Astrocyte (in vitro differentiated cells and primary cell): ENCODE measurements at regions not wholly inside any gene's neighbourhood (a gene's known extent, or its start where the extent isn't known, plus 50 kb on each side); places are given as distances from the start of the nearest gene placed in this dataset.

Experiments used
- DNase-seq: peaks from one replicate; pipeline ENCODE4 v3.0.0-alpha.2; 2010; ENCODE audit warnings: low read depth
- FAIRE-seq: peaks from 2 replicates; lab custom pipeline; 2011; peaks lifted over from hg19 to GRCh38; lab: Jason Lieb, UNC
- H2AFZ ChIP-seq: 2 replicates; pipeline ENCODE4 v1.6.0; 2012; ENCODE audit warnings: low read depth, low read length, inconsistent platforms
- H3K27ac ChIP-seq: 2 replicates; pipeline ENCODE4 v1.5.1; 2011; ENCODE audit warnings: low read depth, low read length, inconsistent platforms
- H3K27me3 ChIP-seq: 2 replicates; pipeline ENCODE4 v1.6.0; 2011; ENCODE audit warnings: low read length, inconsistent platforms; ENCODE audit not compliant: insufficient read depth
- H3K36me3 ChIP-seq: 2 replicates; pipeline ENCODE4 v1.5.1; 2011; ENCODE audit warnings: low read length, inconsistent platforms; ENCODE audit not compliant: insufficient read depth
- H3K4me1 ChIP-seq: 2 replicates; pipeline ENCODE4 v1.5.1; 2011; ENCODE audit warnings: low read length, inconsistent platforms; ENCODE audit not compliant: insufficient read depth
- H3K4me2 ChIP-seq: 2 replicates; pipeline ENCODE4 v1.6.0; 2012; ENCODE audit warnings: low read length, inconsistent platforms
- H3K4me3 ChIP-seq: 2 replicates; pipeline ENCODE4 v1.5.1; 2011; ENCODE audit warnings: low read depth, mild to moderate bottlenecking, low read length, inconsistent platforms; ENCODE audit not compliant: insufficient read depth
- H3K79me2 ChIP-seq: 2 replicates; pipeline ENCODE4 v1.6.0; 2012; ENCODE audit warnings: mild to moderate bottlenecking, low read length, inconsistent platforms; ENCODE audit not compliant: insufficient read depth
- H3K9ac ChIP-seq: 2 replicates; pipeline ENCODE4 v1.6.0; 2012; ENCODE audit warnings: mild to moderate bottlenecking, low read length, inconsistent platforms
- H3K9me3 ChIP-seq: 2 replicates; pipeline ENCODE4 v1.5.1; 2012; ENCODE audit warnings: low read depth, mild to moderate bottlenecking, low read length, inconsistent platforms; ENCODE audit not compliant: insufficient read depth
- H4K20me1 ChIP-seq: 2 replicates; pipeline ENCODE4 v1.6.0; 2012; ENCODE audit warnings: low read length, inconsistent platforms; ENCODE audit not compliant: insufficient read depth
- H3K27ac Mint-ChIP-seq: one replicate; pipeline ENCODE4 v1.8.0; 2021; ENCODE audit warnings: mild to moderate bottlenecking, mixed read lengths; ENCODE audit not compliant: unreplicated experiment
- H3K27me3 Mint-ChIP-seq: one replicate; pipeline ENCODE4 v1.8.0; 2021; ENCODE audit warnings: low read depth, mixed read lengths; ENCODE audit not compliant: unreplicated experiment
- H3K36me3 Mint-ChIP-seq: one replicate; pipeline ENCODE4 v1.8.0; 2021; ENCODE audit warnings: low read depth, mixed read lengths; ENCODE audit not compliant: unreplicated experiment
- H3K4me1 Mint-ChIP-seq: one replicate; pipeline ENCODE4 v1.8.0; 2021; ENCODE audit warnings: low read depth, mixed read lengths; ENCODE audit not compliant: unreplicated experiment
- H3K4me3 Mint-ChIP-seq: one replicate; pipeline ENCODE4 v1.8.0; 2021; ENCODE audit warnings: mild to moderate bottlenecking, moderate library complexity, mixed read lengths; ENCODE audit not compliant: unreplicated experiment
- H3K9me3 Mint-ChIP-seq: one replicate; pipeline ENCODE4 v1.8.0; 2021; ENCODE audit warnings: mild to moderate bottlenecking, mixed read lengths; ENCODE audit not compliant: unreplicated experiment
- EZH2 ChIP-seq: IDR thresholded peaks from 2 replicates; pipeline ENCODE4 v1.6.1; 2012; ENCODE audit warnings: mild to moderate bottlenecking, low read length, inconsistent platforms; ENCODE audit not compliant: insufficient read depth
- TF ChIP-seq, protein P1 (sequence below): IDR thresholded peaks from 2 replicates; pipeline ENCODE4 v1.5.1; 2011; ENCODE audit warnings: low read depth, mild to moderate bottlenecking, inconsistent platforms, low read length, moderate library complexity; ENCODE audit not compliant: insufficient read depth

- Mint-ChIP-seq H3K4me3 (no peak overlapping the region), H3K9me3 (peaks cover 6% of the 10 kb centered on the region), H3K36me3 (no peaks in the 10 kb centered on the region), H3K4me1 (no peaks in the 10 kb centered on the region), H3K27ac (no peak overlapping the region), H3K27me3 (no peaks in the 10 kb centered on the region)
- Histone ChIP-seq H3K27me3 (no peaks in the 10 kb centered on the region), H3K4me3 (no peak overlapping the region), H3K9me3 (no peaks in the 10 kb centered on the region), H3K79me2 (no peaks in the 10 kb centered on the region), H3K4me2 (no peak overlapping the region), H3K36me3 (no peaks in the 10 kb centered on the region), H2AFZ (no peak overlapping the region), H3K9ac (no peak overlapping the region), H4K20me1 (no peaks in the 10 kb centered on the region), H3K27ac (no peak overlapping the region), H3K4me1 (no peaks in the 10 kb centered on the region)
- DNase-seq (no peak), FAIRE-seq (no peak)
- TF ChIP-seq EZH2: no peak
- TF ChIP-seq, protein P1, sequence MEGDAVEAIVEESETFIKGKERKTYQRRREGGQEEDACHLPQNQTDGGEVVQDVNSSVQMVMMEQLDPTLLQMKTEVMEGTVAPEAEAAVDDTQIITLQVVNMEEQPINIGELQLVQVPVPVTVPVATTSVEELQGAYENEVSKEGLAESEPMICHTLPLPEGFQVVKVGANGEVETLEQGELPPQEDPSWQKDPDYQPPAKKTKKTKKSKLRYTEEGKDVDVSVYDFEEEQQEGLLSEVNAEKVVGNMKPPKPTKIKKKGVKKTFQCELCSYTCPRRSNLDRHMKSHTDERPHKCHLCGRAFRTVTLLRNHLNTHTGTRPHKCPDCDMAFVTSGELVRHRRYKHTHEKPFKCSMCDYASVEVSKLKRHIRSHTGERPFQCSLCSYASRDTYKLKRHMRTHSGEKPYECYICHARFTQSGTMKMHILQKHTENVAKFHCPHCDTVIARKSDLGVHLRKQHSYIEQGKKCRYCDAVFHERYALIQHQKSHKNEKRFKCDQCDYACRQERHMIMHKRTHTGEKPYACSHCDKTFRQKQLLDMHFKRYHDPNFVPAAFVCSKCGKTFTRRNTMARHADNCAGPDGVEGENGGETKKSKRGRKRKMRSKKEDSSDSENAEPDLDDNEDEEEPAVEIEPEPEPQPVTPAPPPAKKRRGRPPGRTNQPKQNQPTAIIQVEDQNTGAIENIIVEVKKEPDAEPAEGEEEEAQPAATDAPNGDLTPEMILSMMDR: no peak
Measured at GRCh38 chr4:136337216-136337615, 1195.1 kb downstream of the PCDH18 start.

DNA sequence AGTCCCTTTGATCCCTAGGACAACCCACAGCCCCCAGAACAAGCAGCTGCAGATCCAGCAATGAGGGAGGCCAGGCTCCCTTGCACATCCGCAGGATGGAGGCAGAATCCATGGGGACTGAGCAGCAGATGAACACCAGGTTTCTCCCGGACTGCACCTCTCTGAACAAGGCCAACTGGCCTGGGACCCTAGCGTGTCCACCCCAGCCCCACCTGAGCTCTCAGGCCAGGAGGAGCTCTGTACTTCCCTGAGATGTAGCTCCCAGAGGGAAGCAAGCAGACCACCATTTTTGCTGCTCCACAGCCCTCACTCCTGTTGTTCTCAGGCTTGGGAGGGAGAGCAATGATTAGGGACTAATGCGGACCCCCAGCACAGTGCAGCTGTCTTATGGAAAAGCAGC is 1195.8 kb downstream of the PCDH18 start:
- DNase-seq (no peak), FAIRE-seq (no peak)
- Histone ChIP-seq H3K4me3 (no peak overlapping the region), H3K79me2 (no peaks in the 10 kb centered on the region), H3K4me1 (no peaks in the 10 kb centered on the region), H3K27me3 (no peaks in the 10 kb centered on the region), H2AFZ (no peak overlapping the region), H3K9ac (no peak overlapping the region), H3K9me3 (no peaks in the 10 kb centered on the region), H3K36me3 (no peaks in the 10 kb centered on the region), H3K4me2 (no peak overlapping the region), H3K27ac (no peak overlapping the region), H4K20me1 (no peaks in the 10 kb centered on the region)
- peaks cover 6% of the 10 kb centered on the region for H3K9me3 Mint-ChIP-seq
- H3K27me3 Mint-ChIP-seq: no peaks in the 10 kb centered on the region
- no peaks in the 10 kb centered on the region for H3K4me1 Mint-ChIP-seq
- H3K36me3 Mint-ChIP-seq: no peaks in the 10 kb centered on the region
- TF ChIP-seq, protein P1: no peak
- TF ChIP-seq EZH2: no peak
- H3K4me3 Mint-ChIP-seq: no peak overlapping the region
- no peak overlapping the region for H3K27ac Mint-ChIP-seq

DNA sequence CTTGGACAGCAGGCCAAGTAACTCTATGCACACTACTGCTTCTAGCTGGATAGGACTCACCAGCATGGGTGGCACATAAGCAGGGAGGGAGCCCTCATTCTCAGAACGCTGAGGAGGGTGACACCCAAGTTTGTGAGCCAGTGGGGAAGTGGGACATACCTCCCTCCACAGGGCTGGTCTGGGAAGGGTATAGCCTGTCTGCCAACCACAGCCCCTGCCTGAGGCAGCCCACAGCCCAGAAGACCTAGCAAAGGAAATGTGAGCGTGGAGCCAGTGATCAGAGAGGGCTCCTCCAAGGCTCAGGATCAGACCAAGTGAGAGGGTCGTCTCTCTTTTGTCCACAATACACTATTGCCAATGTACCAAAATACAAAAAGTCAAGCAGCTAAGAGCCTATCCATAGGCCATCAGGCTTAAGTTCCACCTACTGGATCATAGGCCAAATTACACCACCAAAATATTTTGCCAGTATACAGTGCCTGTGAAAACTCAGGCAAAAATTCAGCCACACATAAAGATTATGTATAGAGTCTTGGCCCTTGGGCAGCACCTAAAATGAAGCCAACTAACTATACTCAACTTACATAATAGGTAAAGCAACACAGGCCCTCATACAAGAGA is 1203.1 kb downstream of the PCDH18 start:
- H2AFZ ChIP-seq: no peak overlapping the region
- H3K27ac Mint-ChIP-seq: peak overlapping the region; percentile 34
- no peaks in the 10 kb centered on the region for H3K36me3 ChIP-seq
- H3K27ac ChIP-seq: no peak overlapping the region
- H3K9ac ChIP-seq: no peak overlapping the region
- no peak overlapping the region for H3K4me3 Mint-ChIP-seq
- no peak for TF ChIP-seq EZH2
- TF ChIP-seq, protein P1: peak; percentile 29
- H3K27me3 Mint-ChIP-seq: no peaks in the 10 kb centered on the region
- H3K27me3 ChIP-seq: no peaks in the 10 kb centered on the region
- no peaks in the 10 kb centered on the region for H3K9me3 ChIP-seq
- no peaks in the 10 kb centered on the region for H3K9me3 Mint-ChIP-seq
- no peak overlapping the region for H3K4me2 ChIP-seq
- DNase-seq: no peak
- no peaks in the 10 kb centered on the region for H3K4me1 Mint-ChIP-seq
- H3K4me1 ChIP-seq: no peaks in the 10 kb centered on the region
- FAIRE-seq: no peak
- no peak overlapping the region for H3K4me3 ChIP-seq
- H3K36me3 Mint-ChIP-seq: no peaks in the 10 kb centered on the region
- no peaks in the 10 kb centered on the region for H4K20me1 ChIP-seq
- H3K79me2 ChIP-seq: no peaks in the 10 kb centered on the region
